ENCODE measurements at regions not wholly inside any gene's neighbourhood (a gene's known extent, or its start where the extent isn't known, plus 50 kb on each side); places are given as distances from the start of the nearest gene placed in this dataset.

GRCh38 chr3:110139048-110139447, 801.7 kb upstream of the DPPA4 start:
- no peak for DNase-seq (ENCODE audit: low spot score)
- Histone ChIP-seq H3K27me3 (replicated peaks; ENCODE audit: insufficient read depth, low read depth, low read length, poor library complexity) (no peaks in the 10 kb centered on the region), H3K36me3 (ENCODE audit: insufficient read depth, low read length, poor library complexity, severe bottlenecking) (no peaks in the 10 kb centered on the region), H3K4me1 (ENCODE audit: insufficient read depth, low read length, poor library complexity, severe bottlenecking) (no peaks in the 10 kb centered on the region), H3K9me3 (ENCODE audit: low read depth, low read length, poor library complexity, severe bottlenecking) (no peaks in the 10 kb centered on the region), H3K4me3 (ENCODE audit: low read depth, low read length, poor library complexity, severe bottlenecking) (no peak overlapping the region), H3K27ac (ENCODE audit: low read depth, low read length, poor library complexity, severe bottlenecking) (no peak overlapping the region)
- no peak for TF ChIP-seq EZH2 (IDR thresholded peaks at IDR 0.05; ENCODE audit: borderline replicate concordance, low read depth, low read length, poor library complexity, severe bottlenecking)
- no peak for TF ChIP-seq CTCF (conservative IDR thresholded peaks at IDR 0.05; ENCODE audit: low read depth, low read length)
- POLR2A ChIA-PET (ENCODE audit: low non-redundant PET), result no interaction called here
- CTCF ChIA-PET, result no interaction called here
- no TSS peak for BruUV-seq (replicated peaks)
- intact Hi-C loops (cut with micrococcal nuclease; ENCODE audit: unreplicated experiment), result no loop called here

- Histone ChIP-seq H3K27ac (ENCODE audit: low read depth, low read length, poor library complexity, severe bottlenecking) (no peak overlapping the region), H3K36me3 (ENCODE audit: insufficient read depth, low read length, poor library complexity, severe bottlenecking) (no peaks in the 10 kb centered on the region), H3K4me3 (ENCODE audit: low read depth, low read length, poor library complexity, severe bottlenecking) (no peak overlapping the region), H3K4me1 (ENCODE audit: insufficient read depth, low read length, poor library complexity, severe bottlenecking) (no peaks in the 10 kb centered on the region), H3K27me3 (replicated peaks; ENCODE audit: insufficient read depth, low read depth, low read length, poor library complexity) (no peaks in the 10 kb centered on the region), H3K9me3 (ENCODE audit: low read depth, low read length, poor library complexity, severe bottlenecking) (no peaks in the 10 kb centered on the region)
- TF ChIP-seq CTCF (conservative IDR thresholded peaks at IDR 0.05; ENCODE audit: low read depth, low read length), result no peak
- no peak for TF ChIP-seq EZH2 (IDR thresholded peaks at IDR 0.05; ENCODE audit: borderline replicate concordance, low read depth, low read length, poor library complexity, severe bottlenecking)
- no peak for DNase-seq (ENCODE audit: low spot score)
- intact Hi-C loops (cut with micrococcal nuclease; ENCODE audit: unreplicated experiment), result no loop called here
- POLR2A ChIA-PET (ENCODE audit: low non-redundant PET), result no interaction called here
- CTCF ChIA-PET, result no interaction called here
- no TSS peak for BruUV-seq (replicated peaks)
These were observed 802.5 kb upstream of the DPPA4 start for GRCh38 chr3:110139821-110140220.

GRCh38 chr3:110149763-110150162, 812.4 kb upstream of the DPPA4 start:
- intact Hi-C loops (cut with micrococcal nuclease; ENCODE audit: unreplicated experiment), result no loop called here
- no peak for DNase-seq (ENCODE audit: low spot score)
- Histone ChIP-seq H3K27me3 (replicated peaks; ENCODE audit: insufficient read depth, low read depth, low read length, poor library complexity) (no peaks in the 10 kb centered on the region), H3K9me3 (ENCODE audit: low read depth, low read length, poor library complexity, severe bottlenecking) (no peaks in the 10 kb centered on the region), H3K36me3 (ENCODE audit: insufficient read depth, low read length, poor library complexity, severe bottlenecking) (no peaks in the 10 kb centered on the region), H3K27ac (ENCODE audit: low read depth, low read length, poor library complexity, severe bottlenecking) (no peak overlapping the region), H3K4me3 (ENCODE audit: low read depth, low read length, poor library complexity, severe bottlenecking) (no peak overlapping the region), H3K4me1 (ENCODE audit: insufficient read depth, low read length, poor library complexity, severe bottlenecking) (no peaks in the 10 kb centered on the region)
- no peak for TF ChIP-seq EZH2 (IDR thresholded peaks at IDR 0.05; ENCODE audit: borderline replicate concordance, low read depth, low read length, poor library complexity, severe bottlenecking)
- no peak for TF ChIP-seq CTCF (conservative IDR thresholded peaks at IDR 0.05; ENCODE audit: low read depth, low read length)
- CTCF ChIA-PET, result no interaction called here
- no TSS peak for BruUV-seq (replicated peaks)
- POLR2A ChIA-PET (ENCODE audit: low non-redundant PET), result no interaction called here

Measured in A673 (cell line).